ENCODE measurements at regions not wholly inside any gene's neighbourhood (a gene's known extent, or its start where the extent isn't known, plus 50 kb on each side); places are given as distances from the start of the nearest gene placed in this dataset.

DNA sequence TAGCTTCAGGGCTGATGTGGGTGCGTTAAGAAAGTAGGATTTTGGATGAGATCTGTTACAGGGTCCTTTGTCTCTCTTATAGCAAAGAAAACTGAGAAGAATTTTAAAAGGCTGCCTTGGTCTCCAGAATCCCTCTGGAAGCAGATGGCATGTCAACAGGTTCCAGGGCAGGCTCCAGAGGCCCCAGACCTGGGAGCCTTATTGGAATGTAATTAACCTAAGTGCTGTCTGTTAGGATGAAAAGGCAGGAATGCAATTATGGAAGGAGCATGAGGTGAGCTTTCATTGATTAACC is 97.2 kb upstream of the PKDCC start:
- TF ChIP-seq, protein P1, sequence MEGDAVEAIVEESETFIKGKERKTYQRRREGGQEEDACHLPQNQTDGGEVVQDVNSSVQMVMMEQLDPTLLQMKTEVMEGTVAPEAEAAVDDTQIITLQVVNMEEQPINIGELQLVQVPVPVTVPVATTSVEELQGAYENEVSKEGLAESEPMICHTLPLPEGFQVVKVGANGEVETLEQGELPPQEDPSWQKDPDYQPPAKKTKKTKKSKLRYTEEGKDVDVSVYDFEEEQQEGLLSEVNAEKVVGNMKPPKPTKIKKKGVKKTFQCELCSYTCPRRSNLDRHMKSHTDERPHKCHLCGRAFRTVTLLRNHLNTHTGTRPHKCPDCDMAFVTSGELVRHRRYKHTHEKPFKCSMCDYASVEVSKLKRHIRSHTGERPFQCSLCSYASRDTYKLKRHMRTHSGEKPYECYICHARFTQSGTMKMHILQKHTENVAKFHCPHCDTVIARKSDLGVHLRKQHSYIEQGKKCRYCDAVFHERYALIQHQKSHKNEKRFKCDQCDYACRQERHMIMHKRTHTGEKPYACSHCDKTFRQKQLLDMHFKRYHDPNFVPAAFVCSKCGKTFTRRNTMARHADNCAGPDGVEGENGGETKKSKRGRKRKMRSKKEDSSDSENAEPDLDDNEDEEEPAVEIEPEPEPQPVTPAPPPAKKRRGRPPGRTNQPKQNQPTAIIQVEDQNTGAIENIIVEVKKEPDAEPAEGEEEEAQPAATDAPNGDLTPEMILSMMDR (IDR thresholded peaks at IDR 0.05; ENCODE audit: insufficient read depth, low read length): no peak
- TF ChIP-seq REST (IDR thresholded peaks at IDR 0.05; ENCODE audit: insufficient replicate concordance, low read depth) (no peak), POLR2AphosphoS5 (IDR thresholded peaks at IDR 0.05; ENCODE audit: low read depth) (no peak)

All from HL-60 (cell line).